Ishikawa (cell line): ENCODE measurements at regions not wholly inside any gene's neighbourhood (a gene's known extent, or its start where the extent isn't known, plus 50 kb on each side); places are given as distances from the start of the nearest gene placed in this dataset.
A peak's percentile ranks its signal among the peaks of the same experiment; 100 is the strongest.

Source experiments
- CEBPB ChIP-seq: IDR thresholded peaks from 2 replicates; pipeline ENCODE4 v1.6.1; 2012
- CREB1 ChIP-seq: IDR thresholded peaks from 2 replicates; pipeline ENCODE4 v1.6.1; 2012; ENCODE audit warnings: low read depth
- EGR1 ChIP-seq: IDR thresholded peaks from 2 replicates; pipeline ENCODE4 v1.6.1; 2012
- EP300 ChIP-seq: IDR thresholded peaks from 2 replicates; pipeline ENCODE4 v1.6.1; 2012; ENCODE audit warnings: borderline replicate concordance
- FOXM1 ChIP-seq: IDR thresholded peaks from 2 replicates; pipeline ENCODE4 v1.6.1; 2012; ENCODE audit warnings: low read depth, borderline replicate concordance
- NFIC ChIP-seq: IDR thresholded peaks from 2 replicates; pipeline ENCODE4 v1.6.1; 2012
- RAD21 ChIP-seq: IDR thresholded peaks from 2 replicates; pipeline ENCODE4 v1.6.1; 2012; ENCODE audit warnings: low read depth
- TAF1 ChIP-seq: IDR thresholded peaks from 2 replicates; pipeline ENCODE4 v1.6.1; 2012; ENCODE audit warnings: low read depth, mild to moderate bottlenecking
- TCF12 ChIP-seq: IDR thresholded peaks from 2 replicates; pipeline ENCODE4 v1.6.1; 2012; ENCODE audit warnings: low read depth
- TEAD4 ChIP-seq: IDR thresholded peaks from 2 replicates; pipeline ENCODE4 v1.6.1; 2012
- YY1 ChIP-seq: IDR thresholded peaks from 2 replicates; pipeline ENCODE4 v1.6.1; 2012; ENCODE audit warnings: low read depth
- ZBTB7A ChIP-seq: IDR thresholded peaks from 2 replicates; pipeline ENCODE4 v1.6.1; 2012; ENCODE audit warnings: low read depth
- TF ChIP-seq, protein P1 (sequence below): IDR thresholded peaks from 2 replicates; pipeline ENCODE4 v1.6.1; 2012
- TF ChIP-seq, protein P2 (sequence below): IDR thresholded peaks from 2 replicates; pipeline ENCODE4 v1.6.1; 2012; ENCODE audit warnings: low read depth, mild to moderate bottlenecking
- TF ChIP-seq, protein P3 (sequence below): IDR thresholded peaks from 2 replicates; pipeline ENCODE4 v1.6.1; 2012

DNA sequence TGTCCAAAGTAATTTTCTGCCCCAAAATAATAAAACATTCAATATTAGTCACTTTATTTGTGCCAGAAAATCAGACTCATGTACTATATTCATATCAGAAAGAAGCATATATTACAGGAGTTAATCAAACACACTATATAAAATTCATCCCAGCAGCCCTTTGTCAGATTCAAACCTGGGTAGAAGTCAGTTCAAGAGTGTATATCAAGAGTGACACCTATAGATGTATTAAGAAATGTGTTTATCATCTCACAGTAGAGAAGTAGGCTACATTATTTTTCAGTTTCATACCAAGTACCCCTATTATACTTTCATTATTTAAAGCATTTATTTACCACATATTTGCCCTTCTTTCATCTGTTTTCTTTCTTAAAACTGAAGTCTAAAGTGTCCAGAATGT, 193.2 kb upstream of the DDX18 start:
- TF ChIP-seq TEAD4 (no peak), TCF12 (no peak), RAD21 (no peak), ZBTB7A (no peak), FOXM1 (no peak), EP300 (no peak), EGR1 (no peak), CEBPB (no peak)
- TF ChIP-seq, protein P1, sequence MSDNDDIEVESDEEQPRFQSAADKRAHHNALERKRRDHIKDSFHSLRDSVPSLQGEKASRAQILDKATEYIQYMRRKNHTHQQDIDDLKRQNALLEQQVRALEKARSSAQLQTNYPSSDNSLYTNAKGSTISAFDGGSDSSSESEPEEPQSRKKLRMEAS, result no peak
- TF ChIP-seq, protein P2, sequence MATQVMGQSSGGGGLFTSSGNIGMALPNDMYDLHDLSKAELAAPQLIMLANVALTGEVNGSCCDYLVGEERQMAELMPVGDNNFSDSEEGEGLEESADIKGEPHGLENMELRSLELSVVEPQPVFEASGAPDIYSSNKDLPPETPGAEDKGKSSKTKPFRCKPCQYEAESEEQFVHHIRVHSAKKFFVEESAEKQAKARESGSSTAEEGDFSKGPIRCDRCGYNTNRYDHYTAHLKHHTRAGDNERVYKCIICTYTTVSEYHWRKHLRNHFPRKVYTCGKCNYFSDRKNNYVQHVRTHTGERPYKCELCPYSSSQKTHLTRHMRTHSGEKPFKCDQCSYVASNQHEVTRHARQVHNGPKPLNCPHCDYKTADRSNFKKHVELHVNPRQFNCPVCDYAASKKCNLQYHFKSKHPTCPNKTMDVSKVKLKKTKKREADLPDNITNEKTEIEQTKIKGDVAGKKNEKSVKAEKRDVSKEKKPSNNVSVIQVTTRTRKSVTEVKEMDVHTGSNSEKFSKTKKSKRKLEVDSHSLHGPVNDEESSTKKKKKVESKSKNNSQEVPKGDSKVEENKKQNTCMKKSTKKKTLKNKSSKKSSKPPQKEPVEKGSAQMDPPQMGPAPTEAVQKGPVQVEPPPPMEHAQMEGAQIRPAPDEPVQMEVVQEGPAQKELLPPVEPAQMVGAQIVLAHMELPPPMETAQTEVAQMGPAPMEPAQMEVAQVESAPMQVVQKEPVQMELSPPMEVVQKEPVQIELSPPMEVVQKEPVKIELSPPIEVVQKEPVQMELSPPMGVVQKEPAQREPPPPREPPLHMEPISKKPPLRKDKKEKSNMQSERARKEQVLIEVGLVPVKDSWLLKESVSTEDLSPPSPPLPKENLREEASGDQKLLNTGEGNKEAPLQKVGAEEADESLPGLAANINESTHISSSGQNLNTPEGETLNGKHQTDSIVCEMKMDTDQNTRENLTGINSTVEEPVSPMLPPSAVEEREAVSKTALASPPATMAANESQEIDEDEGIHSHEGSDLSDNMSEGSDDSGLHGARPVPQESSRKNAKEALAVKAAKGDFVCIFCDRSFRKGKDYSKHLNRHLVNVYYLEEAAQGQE, result no peak

DNA sequence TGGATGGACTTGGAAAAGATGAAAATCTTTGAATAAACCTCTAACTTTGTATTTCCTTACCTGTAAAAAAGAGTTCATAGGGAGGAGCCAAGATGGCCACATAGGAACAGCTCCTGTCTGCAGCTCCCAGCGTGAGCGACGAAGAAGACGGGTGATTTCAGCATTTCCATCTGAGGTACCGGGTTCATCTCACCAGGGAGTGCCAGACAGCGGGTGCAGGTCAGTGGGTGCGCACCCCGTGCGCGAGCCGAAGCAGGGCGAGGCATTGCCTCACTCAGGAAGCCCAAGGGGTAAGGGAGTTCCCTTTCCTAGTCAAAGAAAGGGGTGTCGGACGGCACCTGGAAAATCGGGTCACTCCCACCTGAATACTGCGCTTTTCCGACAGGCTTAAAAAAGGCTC, 191.3 kb upstream of the DDX18 start:
- peak; percentile 33; the same call in 1 of the 2 replicates for TF ChIP-seq YY1

DNA sequence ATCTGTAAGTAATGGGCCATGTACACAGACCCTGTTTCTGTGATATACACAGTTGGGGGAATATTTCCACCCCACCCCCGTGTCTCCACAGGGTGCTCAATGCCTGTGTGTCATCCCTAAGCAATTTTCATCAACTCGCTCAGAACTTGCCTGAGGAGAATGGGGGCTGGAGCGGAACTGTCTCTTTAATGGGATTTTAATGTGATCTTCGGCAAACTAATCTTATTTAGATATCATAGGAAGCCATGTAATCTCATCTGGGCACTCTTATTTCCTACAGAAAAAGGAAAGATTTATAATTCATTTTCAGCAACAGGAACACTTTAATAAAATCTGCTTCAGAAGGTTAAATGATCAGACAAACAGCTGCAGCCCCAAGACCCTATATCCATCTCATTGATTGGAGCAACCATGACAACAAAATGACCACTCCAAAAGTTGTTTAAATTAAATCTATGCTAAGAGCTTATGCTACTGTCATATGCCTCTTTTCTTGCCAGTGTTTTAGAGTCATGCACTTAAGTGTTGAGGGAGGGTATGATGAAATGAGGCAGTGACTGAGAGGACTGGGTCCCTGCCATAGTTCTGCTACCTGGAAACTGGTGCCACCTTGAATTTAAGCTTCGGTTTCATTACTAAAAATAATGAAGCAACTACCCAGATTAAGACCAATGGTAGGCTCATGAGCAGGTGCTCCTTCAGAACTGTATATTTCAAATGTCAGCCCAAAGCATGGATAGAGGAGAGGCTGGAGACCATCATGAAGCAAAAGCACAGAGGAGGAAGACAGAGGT, 183.1 kb upstream of the DDX18 start:
- TF ChIP-seq CEBPB (no peak), CREB1 (no peak), RAD21 (no peak), NFIC (no peak)
- TF ChIP-seq, protein P3, sequence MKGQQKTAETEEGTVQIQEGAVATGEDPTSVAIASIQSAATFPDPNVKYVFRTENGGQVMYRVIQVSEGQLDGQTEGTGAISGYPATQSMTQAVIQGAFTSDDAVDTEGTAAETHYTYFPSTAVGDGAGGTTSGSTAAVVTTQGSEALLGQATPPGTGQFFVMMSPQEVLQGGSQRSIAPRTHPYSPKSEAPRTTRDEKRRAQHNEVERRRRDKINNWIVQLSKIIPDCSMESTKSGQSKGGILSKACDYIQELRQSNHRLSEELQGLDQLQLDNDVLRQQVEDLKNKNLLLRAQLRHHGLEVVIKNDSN, result no peak
- TF ChIP-seq, protein P1, result no peak

DNA sequence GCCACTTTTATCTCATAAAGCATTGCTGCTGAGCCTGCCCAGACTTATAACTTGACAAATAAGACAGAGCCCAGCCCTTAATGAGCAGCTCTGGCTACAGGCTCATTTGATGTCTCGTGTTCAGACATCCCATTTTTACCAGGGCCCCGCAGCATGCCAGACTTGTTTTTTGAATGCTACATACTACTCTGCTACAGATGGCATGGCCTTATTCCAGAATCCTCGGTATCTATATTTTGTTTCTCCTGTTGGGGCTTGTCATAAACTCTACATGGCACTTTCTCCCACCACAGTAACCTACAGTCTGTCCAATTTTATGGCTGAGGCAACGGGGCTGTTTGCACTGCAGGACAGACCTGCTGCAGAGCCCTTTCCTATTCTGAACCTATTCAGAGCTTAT, 179.0 kb upstream of the DDX18 start:
- TF ChIP-seq, protein P2, result no peak
- no peak for TF ChIP-seq CREB1
- TF ChIP-seq TEAD4, result no peak
- TF ChIP-seq ZBTB7A, result no peak
- TF ChIP-seq TCF12, result no peak
- no peak for TF ChIP-seq CEBPB
- no peak for TF ChIP-seq YY1
- TF ChIP-seq TAF1, result no peak
- TF ChIP-seq EGR1, result no peak
- no peak for TF ChIP-seq EP300
- TF ChIP-seq FOXM1, result no peak
- no peak for TF ChIP-seq NFIC
- TF ChIP-seq, protein P3, result no peak
- no peak for TF ChIP-seq RAD21
- TF ChIP-seq, protein P1, result no peak

DNA sequence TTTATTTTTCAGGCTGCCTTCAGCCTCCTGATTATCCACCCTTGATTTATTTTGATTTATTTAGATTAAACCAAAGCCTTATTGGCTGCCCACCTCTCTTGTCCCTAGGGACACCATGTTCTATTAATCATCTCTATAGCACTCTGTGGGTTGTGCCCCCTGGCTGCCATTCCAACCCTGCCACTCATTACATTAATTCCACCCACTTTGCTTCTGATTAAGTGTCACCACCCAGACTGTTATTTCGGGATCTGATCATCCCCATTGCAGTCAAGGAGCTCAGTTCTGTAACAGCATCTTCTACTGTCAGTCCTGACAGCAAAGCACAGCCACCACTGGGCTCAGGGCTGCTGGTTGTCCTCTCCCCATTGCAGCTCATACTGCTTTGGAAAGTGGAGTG, 175.1 kb upstream of the DDX18 start:
- TF ChIP-seq, protein P2, result no peak
- TF ChIP-seq RAD21, result no peak
- no peak for TF ChIP-seq CREB1
- TF ChIP-seq YY1, result no peak
- no peak for TF ChIP-seq FOXM1
- no peak for TF ChIP-seq CEBPB
- TF ChIP-seq ZBTB7A, result no peak
